SK-N-SH (cell line): ENCODE measurements at regions not wholly inside any gene's neighbourhood (a gene's known extent, or its start where the extent isn't known, plus 50 kb on each side); places are given as distances from the start of the nearest gene placed in this dataset.

Source experiments
- CTCF ChIA-PET: fragments of 300-600, 350-600 bp; formaldehyde crosslinking; extraction: SDS; loops from one replicate; lab custom pipeline; 2021; lab: Yijun Ruan, JAX
- POLR2A ChIA-PET: fragments of 350-600 bp; sonication (Branson Sonifier 250); formaldehyde crosslinking; extraction: SDS; loops from one replicate; lab custom pipeline; 2020; ENCODE audit warnings: antibody characterized with exemption, inconsistent platforms; lab: Yijun Ruan, JAX
- DNase-seq: peaks from one replicate; pipeline ENCODE4 v3.0.0; 2012
- H2AFZ ChIP-seq: fragments of 200-600 bp; sonication (generic); 2 replicates; pipeline ENCODE4 v1.8.1; 2016; ENCODE audit warnings: antibody characterized with exemption, mild to moderate bottlenecking, low read depth
- H3F3A ChIP-seq: fragments of 200-600 bp; sonication (generic); replicated peaks from 2 replicates; pipeline ENCODE3; 2016; ENCODE audit warnings: antibody characterized with exemption, mild to moderate bottlenecking; ENCODE audit not compliant: insufficient read depth
- H3K27ac ChIP-seq, 2 experiments: fragments of 200-500 bp in 1 of 2; fragments of 200-600 bp in 1 of 2; sonication (Bioruptor generic) in 1 of 2; sonication (generic), shearing (Covaris generic) in 1 of 2; 2 replicates each; pipeline versions ENCODE4 v1.5.1 to v1.6.1; 2014 to 2016; ENCODE audit warnings: low read depth in 2 of 2, inconsistent platforms in 1 of 2, low read length in 1 of 2, mild to moderate bottlenecking in 1 of 2, mixed read lengths in 1 of 2
- H3K27me3 ChIP-seq: fragments of 200-600 bp; sonication (generic), shearing (Covaris generic); 2 replicates; pipeline ENCODE4 v1.6.1; 2016; ENCODE audit warnings: mixed run types; ENCODE audit not compliant: insufficient read depth
- H3K36me3 ChIP-seq, 2 experiments: fragments of 200-500 bp in 1 of 2; fragments of 200-600 bp in 1 of 2; sonication (Bioruptor generic) in 1 of 2; sonication (generic) in 1 of 2; replicated peaks in 1 of 2; 2 replicates each; pipeline versions ENCODE3 to v1.5.1; 2014 to 2016; ENCODE audit warnings: low read length in 1 of 2, mild to moderate bottlenecking in 1 of 2; ENCODE audit not compliant: insufficient read depth in 2 of 2, control insufficient read depth in 1 of 2
- H3K4me1 ChIP-seq, 2 experiments: fragments of 200-500 bp in 1 of 2; fragments of 200-600 bp in 1 of 2; sonication (Bioruptor generic) in 1 of 2; sonication (generic), shearing (Covaris generic) in 1 of 2; 2 replicates each; pipeline versions ENCODE4 v1.5.1 to v1.6.1; 2014 to 2016; ENCODE audit warnings: low read depth in 1 of 2, low read length in 1 of 2, mixed run types in 1 of 2; ENCODE audit not compliant: insufficient read depth in 2 of 2, control insufficient read depth in 1 of 2
- H3K4me2 ChIP-seq: fragments of 200-600 bp; sonication (generic), shearing (Covaris generic); 2 replicates; pipeline ENCODE4 v1.6.1; 2017; ENCODE audit warnings: mixed run types
- H3K4me3 ChIP-seq, 2 experiments: fragments of 200-500 bp in 1 of 2; fragments of 200-600 bp in 1 of 2; sonication (Bioruptor generic) in 1 of 2; sonication (generic), shearing (Covaris generic) in 1 of 2; 2 replicates each; pipeline versions ENCODE4 v1.5.1 to v1.8.1; 2014 to 2016; ENCODE audit warnings: low read depth in 2 of 2, inconsistent platforms in 1 of 2, low read length in 1 of 2, mild to moderate bottlenecking in 1 of 2, mixed read lengths in 1 of 2, moderate library complexity in 1 of 2
- H3K79me2 ChIP-seq: fragments of 200-600 bp; sonication (generic); 2 replicates; pipeline ENCODE4 v1.8.1; 2017; ENCODE audit warnings: mild to moderate bottlenecking; ENCODE audit not compliant: insufficient read depth
- H3K9ac ChIP-seq: fragments of 200-600 bp; sonication (generic); 2 replicates; pipeline ENCODE4 v1.6.1; 2017; ENCODE audit warnings: mixed run types
- H3K9me2 ChIP-seq: fragments of 200-600 bp; sonication (generic); 2 replicates; pipeline ENCODE4 v1.6.1; 2017; ENCODE audit warnings: mixed run types
- H3K9me3 ChIP-seq: fragments of 200-600 bp; sonication (generic); 2 replicates; pipeline ENCODE4 v1.6.1; 2017; ENCODE audit warnings: mixed run types, mild to moderate bottlenecking, moderate library complexity
- H4K20me1 ChIP-seq: fragments of 200-600 bp; sonication (generic); 2 replicates; pipeline ENCODE4 v1.6.1; 2017; ENCODE audit warnings: mild to moderate bottlenecking, mixed run types; ENCODE audit not compliant: insufficient read depth
- ELF1 ChIP-seq: IDR thresholded peaks from 2 replicates; pipeline ENCODE4 v1.4.0; 2012
- FOSL2 ChIP-seq: IDR thresholded peaks from 2 replicates; pipeline ENCODE4 v1.4.0; 2012; ENCODE audit warnings: low read depth, mild to moderate bottlenecking, moderate library complexity, borderline replicate concordance
- FOXM1 ChIP-seq: IDR thresholded peaks from 2 replicates; pipeline ENCODE4 v1.4.0; 2012; ENCODE audit warnings: low read depth, mild to moderate bottlenecking
- GABPA ChIP-seq: IDR thresholded peaks from 2 replicates; pipeline ENCODE4 v1.4.0; 2012; ENCODE audit warnings: low read depth, mild to moderate bottlenecking
- GATA2 ChIP-seq: sonication (generic); formaldehyde crosslinking; IDR thresholded peaks from 2 replicates; pipeline ENCODE4 v1.5.0; 2020; ENCODE audit warnings: mild to moderate bottlenecking, missing genetic modification reagents
- MEF2A ChIP-seq: IDR thresholded peaks from 2 replicates; pipeline ENCODE4 v1.4.0; 2012; ENCODE audit warnings: low read depth, borderline replicate concordance
- NRF1 ChIP-seq: IDR thresholded peaks from 2 replicates; pipeline ENCODE4 v1.6.1; 2012; ENCODE audit warnings: low read depth, mild to moderate bottlenecking, low read length
- POLR2AphosphoS5 ChIP-seq: IDR thresholded peaks from 2 replicates; pipeline ENCODE4 v1.6.1; 2012; ENCODE audit warnings: low read depth, low read length
- RAD21 ChIP-seq: IDR thresholded peaks from 2 replicates; pipeline ENCODE4 v1.6.1; 2012; ENCODE audit warnings: mild to moderate bottlenecking, low read length
- RCOR1 ChIP-seq: fragments of 150-350 bp; IDR thresholded peaks from 2 replicates; pipeline ENCODE4 v1.6.1; 2017; ENCODE audit warnings: antibody characterized with exemption, low read length
- REST ChIP-seq: IDR thresholded peaks from 2 replicates; pipeline ENCODE4 v1.6.1; 2012; ENCODE audit warnings: mild to moderate bottlenecking, low read depth, low read length, moderate library complexity
- RFX5 ChIP-seq: IDR thresholded peaks from 2 replicates; pipeline ENCODE4 v1.6.1; 2012; ENCODE audit warnings: mild to moderate bottlenecking, improper control_type of control experiment, low read length
- RXRA ChIP-seq: IDR thresholded peaks from 2 replicates; pipeline ENCODE4 v1.4.0; 2012; ENCODE audit warnings: low read depth, mild to moderate bottlenecking, borderline replicate concordance
- SIN3A ChIP-seq: IDR thresholded peaks from 2 replicates; pipeline ENCODE4 v1.6.1; 2012; ENCODE audit warnings: low read depth, mild to moderate bottlenecking, low read length, moderate library complexity, borderline replicate concordance
- TEAD4 ChIP-seq: IDR thresholded peaks from 2 replicates; pipeline ENCODE4 v1.4.0; 2012; ENCODE audit warnings: mild to moderate bottlenecking, borderline replicate concordance; ENCODE audit not compliant: insufficient read depth
- USF1 ChIP-seq: IDR thresholded peaks from 2 replicates; pipeline ENCODE4 v1.4.0; 2012; ENCODE audit warnings: low read depth, borderline replicate concordance
- USF2 ChIP-seq: fragments of 150-350 bp; IDR thresholded peaks from 2 replicates; pipeline ENCODE4 v1.6.1; 2017; ENCODE audit warnings: antibody characterized with exemption, low read length, low read depth, borderline replicate concordance
- WGBS: methylation state at CpG from one replicate; pipeline ENCODE4 v1.1.6; 2017; ENCODE audit warnings: low lambda C conversion rate; 5-methylcytosine and 5-hydroxymethylcytosine counted together

- no peak overlapping the region for H3K4me2 ChIP-seq
- POLR2A ChIA-PET: no interaction called here
These were observed 63.0 kb upstream of the RAB4A start for GRCh38 chr1:229207916-229208315.

GRCh38 chr1:229208481-229208880, 62.4 kb upstream of the RAB4A start:
- POLR2A ChIA-PET: no interaction called here
- Histone ChIP-seq H3K79me2 (no peaks in the 10 kb centered on the region), H3K4me1 (peaks cover 0 to 3% of the 10 kb centered on the region in 2 experiments; a peak in 2 of 4 replicates)
- no peak for TF ChIP-seq GATA2 (CRISPR knock-in tag)
- no peak for TF ChIP-seq RFX5
- TF ChIP-seq RXRA: no peak
- TF ChIP-seq GABPA: no peak
- TF ChIP-seq FOXM1: no peak
- no peak for TF ChIP-seq FOSL2
- no peak for TF ChIP-seq RAD21
- no peak for TF ChIP-seq MEF2A
- no peak for TF ChIP-seq USF2
- no peak for TF ChIP-seq POLR2AphosphoS5
- TF ChIP-seq SIN3A: no peak
- no peak for TF ChIP-seq RCOR1
- no peak for TF ChIP-seq ELF1
- TF ChIP-seq TEAD4: no peak
- TF ChIP-seq USF1: no peak
- TF ChIP-seq REST: no peak
- TF ChIP-seq, all 33 proteins: peak for 0
- DNase-seq: no peak
- H3K9me2 ChIP-seq: no peaks in the 10 kb centered on the region
- no peaks in the 10 kb centered on the region for H3K36me3 ChIP-seq
- H3K27ac ChIP-seq: no peak overlapping the region
- H4K20me1 ChIP-seq: no peaks in the 10 kb centered on the region
- H3K27me3 ChIP-seq: no peaks in the 10 kb centered on the region; the same call in 1 of the 2 replicates
- CTCF ChIA-PET: interaction anchor here (1.0 kb wide), 1 partner anchor 544 kb away, joined by 3 read pairs; no protein-coding TSS in a partner anchor
- no peak overlapping the region for H3K9ac ChIP-seq
- H2AFZ ChIP-seq: no peak overlapping the region
- WGBS: 21% methylated on average over 3 of the region's 3 CpGs
- H3K9me3 ChIP-seq: no peaks in the 10 kb centered on the region
- no peak overlapping the region for H3K4me3 ChIP-seq
- no peaks in the 10 kb centered on the region for H3F3A ChIP-seq
- H3K4me2 ChIP-seq: no peak overlapping the region

More at GRCh38 chr1:229207916-229208315, 63.0 kb upstream of the RAB4A start:
- H3K9me2 ChIP-seq: no peaks in the 10 kb centered on the region
- no peak overlapping the region for H3K9ac ChIP-seq
- no peak overlapping the region for H3K4me3 ChIP-seq
- DNase-seq: no peak
- no peak overlapping the region for H3K27ac ChIP-seq
- H3F3A ChIP-seq: no peaks in the 10 kb centered on the region
- 51% methylated on average over 3 of the region's 3 CpGs for WGBS
- no peaks in the 10 kb centered on the region for H4K20me1 ChIP-seq
- CTCF ChIA-PET: no interaction called here
- no peaks in the 10 kb centered on the region for H3K36me3 ChIP-seq
- H3K27me3 ChIP-seq: no peaks in the 10 kb centered on the region; the same call in 1 of the 2 replicates
- no peak overlapping the region for H2AFZ ChIP-seq
- H3K9me3 ChIP-seq: no peaks in the 10 kb centered on the region
- no peaks in the 10 kb centered on the region for H3K79me2 ChIP-seq
- peaks cover 0 to 3% of the 10 kb centered on the region in 2 experiments; a peak in 2 of 4 replicates for H3K4me1 ChIP-seq
- no peak for TF ChIP-seq SIN3A
- TF ChIP-seq NRF1: no peak
- no peak for TF ChIP-seq RCOR1
- no peak for TF ChIP-seq RFX5
- no peak for TF ChIP-seq ELF1
- TF ChIP-seq TEAD4: no peak
- TF ChIP-seq FOXM1: no peak
- TF ChIP-seq FOSL2: no peak
- TF ChIP-seq, all 33 proteins: peak for 0
